ENCODE measurements at regions not wholly inside any gene's neighbourhood (a gene's known extent, or its start where the extent isn't known, plus 50 kb on each side); places are given as distances from the start of the nearest gene placed in this dataset.

DNA sequence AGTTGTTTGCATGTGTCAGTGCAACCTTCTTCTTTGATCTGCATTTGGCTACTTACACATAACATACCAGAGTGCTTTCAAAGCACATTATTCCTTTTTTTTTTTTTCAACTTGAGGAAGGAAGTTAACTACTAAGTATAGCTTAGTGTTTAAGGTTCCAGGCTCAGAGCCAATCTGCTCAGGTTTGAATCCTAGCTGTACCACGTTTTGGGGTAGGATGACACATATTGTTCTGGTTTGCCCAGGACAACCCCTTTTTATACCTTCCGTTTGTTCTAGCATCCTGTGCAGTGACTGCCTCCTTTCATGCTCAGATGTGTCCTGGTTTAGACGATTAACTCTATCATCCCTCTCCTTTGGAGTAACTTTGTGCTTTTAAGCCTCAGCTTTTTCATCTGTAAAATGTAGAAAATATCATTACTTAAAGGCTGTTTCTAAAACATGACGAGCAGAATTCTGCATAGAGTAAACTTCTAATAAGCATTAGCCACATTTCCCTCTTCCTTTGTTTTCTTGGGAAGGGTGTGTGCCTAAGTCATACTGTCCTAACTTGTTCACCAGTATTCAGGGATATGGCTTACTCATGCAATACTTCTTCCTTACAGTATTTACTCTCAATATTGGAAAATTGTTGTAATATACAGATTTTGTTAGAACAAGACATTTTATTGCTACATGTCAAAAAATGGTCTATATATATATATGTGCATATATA, 281.3 kb downstream of the C4orf33 start:
- TF ChIP-seq ZNF644 (tag; IDR thresholded peaks at IDR 0.05; ENCODE audit: low read depth) = no peak
- no peak for TF ChIP-seq ZNF253 (CRISPR knock-in tag; conservative IDR thresholded peaks at IDR 0.05)
- no peak for TF ChIP-seq ETV5 (CRISPR knock-in tag; IDR thresholded peaks at IDR 0.05; ENCODE audit: low read depth)
- TF ChIP-seq, protein P1, sequence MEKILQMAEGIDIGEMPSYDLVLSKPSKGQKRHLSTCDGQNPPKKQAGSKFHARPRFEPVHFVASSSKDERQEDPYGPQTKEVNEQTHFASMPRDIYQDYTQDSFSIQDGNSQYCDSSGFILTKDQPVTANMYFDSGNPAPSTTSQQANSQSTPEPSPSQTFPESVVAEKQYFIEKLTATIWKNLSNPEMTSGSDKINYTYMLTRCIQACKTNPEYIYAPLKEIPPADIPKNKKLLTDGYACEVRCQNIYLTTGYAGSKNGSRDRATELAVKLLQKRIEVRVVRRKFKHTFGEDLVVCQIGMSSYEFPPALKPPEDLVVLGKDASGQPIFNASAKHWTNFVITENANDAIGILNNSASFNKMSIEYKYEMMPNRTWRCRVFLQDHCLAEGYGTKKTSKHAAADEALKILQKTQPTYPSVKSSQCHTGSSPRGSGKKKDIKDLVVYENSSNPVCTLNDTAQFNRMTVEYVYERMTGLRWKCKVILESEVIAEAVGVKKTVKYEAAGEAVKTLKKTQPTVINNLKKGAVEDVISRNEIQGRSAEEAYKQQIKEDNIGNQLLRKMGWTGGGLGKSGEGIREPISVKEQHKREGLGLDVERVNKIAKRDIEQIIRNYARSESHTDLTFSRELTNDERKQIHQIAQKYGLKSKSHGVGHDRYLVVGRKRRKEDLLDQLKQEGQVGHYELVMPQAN (IDR thresholded peaks at IDR 0.05; ENCODE audit: borderline replicate concordance) = no peak
- TF ChIP-seq ZSCAN29 (IDR thresholded peaks at IDR 0.05) = no peak
- TF ChIP-seq ZNF764 (CRISPR knock-in tag; IDR thresholded peaks at IDR 0.05; ENCODE audit: low read depth) = no peak
- no peak for TF ChIP-seq KAT7 (CRISPR knock-in tag; IDR thresholded peaks at IDR 0.05; ENCODE audit: borderline replicate concordance)
- no peak for TF ChIP-seq POU5F1 (IDR thresholded peaks at IDR 0.05; ENCODE audit: borderline replicate concordance, low read depth, low read length, partially characterized antibody)
- TF ChIP-seq TOE1 (IDR thresholded peaks at IDR 0.05; ENCODE audit: borderline replicate concordance) = no peak
- TF ChIP-seq TOE1 (CRISPR knock-in tag; IDR thresholded peaks at IDR 0.05; ENCODE audit: borderline replicate concordance, low read depth) = no peak
- TF ChIP-seq, protein P2, sequence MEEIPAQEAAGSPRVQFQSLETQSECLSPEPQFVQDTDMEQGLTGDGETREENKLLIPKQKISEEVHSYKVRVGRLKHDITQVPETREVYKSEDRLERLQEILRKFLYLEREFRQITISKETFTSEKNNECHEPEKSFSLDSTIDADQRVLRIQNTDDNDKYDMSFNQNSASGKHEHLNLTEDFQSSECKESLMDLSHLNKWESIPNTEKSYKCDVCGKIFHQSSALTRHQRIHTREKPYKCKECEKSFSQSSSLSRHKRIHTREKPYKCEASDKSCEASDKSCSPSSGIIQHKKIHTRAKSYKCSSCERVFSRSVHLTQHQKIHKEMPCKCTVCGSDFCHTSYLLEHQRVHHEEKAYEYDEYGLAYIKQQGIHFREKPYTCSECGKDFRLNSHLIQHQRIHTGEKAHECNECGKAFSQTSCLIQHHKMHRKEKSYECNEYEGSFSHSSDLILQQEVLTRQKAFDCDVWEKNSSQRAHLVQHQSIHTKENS (CRISPR knock-in tag; IDR thresholded peaks at IDR 0.05) = no peak
- TF ChIP-seq SIN3A (IDR thresholded peaks at IDR 0.05; ENCODE audit: borderline replicate concordance in 2 of 2, control insufficient read depth in 1 of 2, low read depth in 2 of 2, low read length in 2 of 2) = no peak
- no peak for TF ChIP-seq ZNF583 (CRISPR knock-in tag; IDR thresholded peaks at IDR 0.05)
- TF ChIP-seq ZNF778 (CRISPR knock-in tag; IDR thresholded peaks at IDR 0.05) = no peak
- no peak for TF ChIP-seq SNRNP70 (optimal IDR thresholded peaks at IDR 0.05; ENCODE audit: low read depth, low read length)
- TF ChIP-seq HOXB6 (CRISPR knock-in tag; IDR thresholded peaks at IDR 0.05; ENCODE audit: borderline replicate concordance) = no peak
- TF ChIP-seq ZNF232 (CRISPR knock-in tag; IDR thresholded peaks at IDR 0.05) = no peak
- no peak for TF ChIP-seq CBFB (CRISPR knock-in tag; IDR thresholded peaks at IDR 0.05)
- ATAC-seq (no peak), FAIRE-seq (no peak), DNase-seq (ENCODE audit: extremely low read depth in 1 of 4, low spot score in 3 of 4) (no peak)
- WGBS (ENCODE audit: insufficient coverage, low coverage, missing lambda C conversion rate) = 0% methylated on average over 4 of the region's 4 CpGs
- intact Hi-C loops (cut with micrococcal nuclease) = no loop called here
- ChIA-PET CTCF (ENCODE audit: low intra/inter-chr PET ratio) (no interaction called here), POLR2A (no interaction called here)
- H2AFZ ChIP-seq (ENCODE audit: low read depth, low read length) = no peak overlapping the region
- no TSS peak for BruUV-seq (replicated peaks)
- H3K9me3 ChIP-seq (replicated peaks; ENCODE audit: control insufficient read depth, insufficient read depth, low read depth, low read length) = no peaks in the 10 kb centered on the region
- H3K27me3 ChIP-seq (ENCODE audit: control insufficient read depth in 2 of 2, insufficient read depth in 2 of 2, low read length in 2 of 2) = no peaks in the 10 kb centered on the region
- no peaks in the 10 kb centered on the region for H3K4me1 ChIP-seq (replicated peaks in 1 of 2; ENCODE audit: control insufficient read depth in 2 of 2, insufficient read depth in 2 of 2, low read length in 2 of 2)
- no peak overlapping the region for H3K4me3 ChIP-seq
- H3K36me3 ChIP-seq (ENCODE audit: control insufficient read depth, insufficient read depth, low read length) = no peaks in the 10 kb centered on the region
- H3K27ac ChIP-seq (ENCODE audit: extremely low read depth, low read depth, low read length) = no peak overlapping the region
- no peaks in the 10 kb centered on the region for H3K9me1 ChIP-seq (ENCODE audit: control insufficient read depth, insufficient read depth, low read length)
- H3K9ac ChIP-seq (ENCODE audit: insufficient read depth in 1 of 2, low read depth in 2 of 2, low read length in 2 of 2) = no peak overlapping the region
- H3K4me2 ChIP-seq (ENCODE audit: insufficient read depth, low read length) = no peak overlapping the region
- H4K20me1 ChIP-seq (replicated peaks; ENCODE audit: control insufficient read depth, insufficient read depth, low read length) = no peaks in the 10 kb centered on the region
- H3K79me2 ChIP-seq (ENCODE audit: control insufficient read depth, insufficient read depth, low read length) = no peaks in the 10 kb centered on the region
- in situ Hi-C loops (cut with MboI) = no loop called here
